NCI-H345 (cell line): ENCODE measurements at regions not wholly inside any gene's neighbourhood (a gene's known extent, or its start where the extent isn't known, plus 50 kb on each side); places are given as distances from the start of the nearest gene placed in this dataset.

ENCODE experiments used
- DNase-seq: peaks from one replicate; lab custom pipeline; 2025; lab: John Stamatoyannopoulos, UW

DNA sequence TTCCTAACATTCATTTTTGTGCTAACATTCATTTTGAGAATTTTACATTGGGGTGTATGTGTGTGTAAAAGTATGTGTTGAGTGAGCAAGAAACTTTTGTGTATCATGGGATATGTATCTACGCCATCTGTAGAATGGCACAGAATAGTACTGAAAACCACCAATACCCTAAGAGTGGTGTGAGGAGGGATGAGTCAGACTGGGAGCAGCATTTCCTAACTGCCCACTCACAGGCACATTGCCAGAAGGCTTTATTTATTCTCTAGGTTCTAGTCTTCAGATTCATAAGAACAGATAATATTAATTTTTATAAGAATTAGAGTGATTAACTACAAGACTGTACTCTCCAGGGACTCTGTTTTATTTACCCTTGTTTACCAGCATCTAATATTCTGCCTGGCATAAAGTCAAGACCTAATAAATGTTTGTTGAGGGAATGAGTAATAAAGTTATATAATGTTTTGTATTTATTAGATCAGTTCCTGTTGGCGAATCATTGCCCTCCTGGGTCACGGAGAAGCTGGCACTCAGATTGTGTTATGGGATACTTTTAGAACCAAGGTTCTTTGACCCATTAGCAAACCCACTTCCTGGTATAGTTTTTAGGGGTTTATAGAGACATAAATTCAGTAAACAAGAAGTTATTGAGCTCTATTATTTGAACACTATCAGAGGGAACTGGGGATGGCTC is 159.1 kb upstream of the PPP2R2B start:
- DNase-seq, result no peak

DNA sequence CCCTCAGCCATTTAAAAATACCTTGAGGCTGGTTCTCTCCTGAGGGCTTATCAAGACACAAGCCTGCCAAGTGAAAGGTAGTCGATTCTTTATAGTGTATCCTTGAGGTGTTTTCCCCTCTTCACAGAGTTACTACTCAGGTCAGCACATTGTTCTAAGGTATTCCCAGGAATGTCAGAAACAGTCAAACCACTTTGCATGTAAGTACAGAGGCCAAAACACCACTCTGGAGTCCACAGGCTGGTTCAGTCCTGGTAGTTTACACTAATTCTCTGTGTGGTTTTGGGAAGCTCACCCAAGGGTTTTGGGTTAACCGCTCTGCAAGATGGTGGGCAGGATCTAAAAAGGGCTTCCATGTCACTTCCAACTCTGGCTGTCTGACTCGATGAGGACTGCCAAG is 162.3 kb upstream of the PPP2R2B start:
- DNase-seq, result no peak

DNA sequence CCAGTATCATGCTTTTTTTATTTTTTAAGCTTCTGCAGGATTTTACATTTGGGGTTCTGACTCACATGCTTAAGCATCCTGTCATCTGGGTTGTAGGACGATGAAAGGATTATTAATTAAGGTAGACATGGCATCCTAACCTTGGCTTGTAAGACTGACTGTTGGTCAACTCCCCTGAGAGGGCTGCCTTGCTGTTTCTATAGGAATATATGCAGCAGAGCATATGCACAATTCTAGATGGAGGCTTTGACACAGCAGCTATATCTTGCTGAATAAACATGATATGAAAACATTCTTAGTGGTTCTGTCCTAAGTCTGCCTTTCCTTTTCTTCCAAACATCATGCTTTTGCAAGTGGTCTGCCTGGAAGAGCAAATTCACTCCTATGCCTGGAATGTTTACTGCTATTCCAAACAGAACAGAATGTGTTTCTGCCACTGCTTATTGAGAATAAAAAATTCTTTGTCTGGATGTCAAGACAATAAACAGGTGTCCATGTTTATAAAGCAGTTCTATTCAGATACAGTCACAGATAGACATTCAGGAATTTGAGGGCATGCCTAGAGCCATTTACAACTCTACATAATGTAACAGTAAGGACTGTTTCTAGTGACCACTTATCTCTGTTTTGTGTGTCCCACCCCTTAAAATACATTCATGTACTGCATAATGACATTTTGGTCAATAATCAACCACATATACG is 166.2 kb upstream of the PPP2R2B start:
- no peak for DNase-seq

DNA sequence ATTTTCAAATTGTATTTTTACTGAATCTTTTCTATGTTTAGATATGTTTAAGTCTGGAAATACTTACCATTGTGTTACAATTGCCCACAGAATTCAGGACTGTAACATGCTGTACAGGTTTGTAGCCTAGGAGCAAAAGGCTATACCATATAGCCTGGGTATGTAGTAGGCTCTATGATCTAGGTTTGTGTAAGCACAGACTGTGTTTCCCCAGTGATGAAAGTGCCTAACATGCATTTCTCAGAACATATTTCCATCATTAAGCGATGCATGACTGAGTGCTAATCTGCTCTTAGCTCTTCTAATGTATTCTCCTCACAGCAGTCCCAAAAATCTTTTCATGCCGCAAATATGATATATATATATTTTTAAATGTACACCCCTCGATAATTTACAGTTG is 166.7 kb upstream of the PPP2R2B start:
- DNase-seq, result no peak

DNA sequence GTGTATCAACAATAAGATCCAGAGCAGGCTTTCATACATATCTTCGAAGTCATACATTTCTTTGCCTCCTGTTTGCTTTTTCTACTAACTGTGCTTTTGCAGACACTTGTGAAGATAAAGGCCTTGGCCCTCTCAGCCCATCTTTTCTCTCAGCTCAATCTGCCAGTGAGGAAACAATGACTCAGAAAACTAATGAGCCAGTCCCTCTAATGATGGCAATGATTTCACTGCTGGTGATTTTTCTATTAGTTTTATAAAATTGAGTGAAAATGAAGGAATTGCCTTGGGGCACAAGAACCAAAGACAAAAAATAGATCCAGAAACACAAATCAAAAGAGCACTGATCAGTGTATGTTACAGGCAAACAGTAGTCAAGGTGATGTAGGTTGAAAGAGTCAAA is 167.7 kb upstream of the PPP2R2B start:
- DNase-seq, result no peak

DNA sequence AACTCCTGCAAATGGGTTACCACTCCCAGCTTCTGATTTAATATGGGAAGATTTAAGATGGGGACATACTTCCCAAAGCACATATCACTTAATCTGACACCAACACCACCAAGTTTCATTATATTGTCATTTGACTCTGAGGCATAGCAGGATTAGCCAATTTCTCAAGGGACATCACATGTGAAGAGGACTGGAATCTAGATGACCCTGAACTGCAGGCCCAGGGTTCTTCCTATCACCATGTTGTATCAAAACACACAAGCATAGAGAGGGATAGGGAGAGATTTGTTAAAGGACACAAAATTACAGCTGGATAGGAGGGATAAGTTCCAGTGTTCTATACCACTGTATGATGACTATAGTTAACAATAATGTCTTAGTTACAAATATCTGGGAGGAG is 168.3 kb upstream of the PPP2R2B start:
- DNase-seq, result no peak

DNA sequence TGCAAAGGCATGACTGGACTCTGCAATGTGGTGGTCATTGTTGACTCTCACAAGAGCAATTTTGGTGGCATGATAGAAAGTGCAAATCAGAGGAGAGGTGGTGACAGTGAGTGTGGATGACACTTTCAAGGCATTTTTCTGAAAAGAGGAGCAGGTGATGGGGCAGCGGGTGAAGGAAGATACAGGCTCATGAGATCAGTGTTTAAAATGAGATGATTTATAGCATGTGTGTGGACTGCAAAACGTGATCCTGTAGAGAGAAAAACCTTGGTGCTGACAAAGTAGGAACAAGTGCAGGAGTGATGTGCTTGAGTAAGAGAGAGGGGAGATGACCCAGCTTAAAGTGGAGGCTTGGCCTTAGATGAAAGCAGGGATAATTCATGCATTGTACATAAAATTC is 171.2 kb upstream of the PPP2R2B start:
- DNase-seq, result no peak

DNA sequence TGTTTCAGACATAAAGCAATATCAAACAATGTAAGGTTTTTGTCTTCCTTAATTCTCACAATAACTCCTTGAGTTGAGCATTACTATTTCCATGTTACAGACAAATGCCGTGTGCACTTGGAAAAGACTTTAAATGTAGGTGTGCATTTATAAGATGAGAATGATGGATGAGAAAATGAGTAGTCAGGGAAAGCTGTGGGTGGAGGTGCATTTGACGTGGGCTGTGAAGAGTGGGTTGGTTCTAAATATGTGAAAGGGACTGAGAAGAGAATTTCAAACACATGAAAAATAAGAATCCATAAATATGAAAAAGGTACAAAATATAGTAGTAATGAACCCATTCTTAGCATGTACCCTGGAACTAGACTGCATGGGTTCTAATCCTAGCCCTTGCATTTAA is 171.6 kb upstream of the PPP2R2B start:
- no peak for DNase-seq

DNA sequence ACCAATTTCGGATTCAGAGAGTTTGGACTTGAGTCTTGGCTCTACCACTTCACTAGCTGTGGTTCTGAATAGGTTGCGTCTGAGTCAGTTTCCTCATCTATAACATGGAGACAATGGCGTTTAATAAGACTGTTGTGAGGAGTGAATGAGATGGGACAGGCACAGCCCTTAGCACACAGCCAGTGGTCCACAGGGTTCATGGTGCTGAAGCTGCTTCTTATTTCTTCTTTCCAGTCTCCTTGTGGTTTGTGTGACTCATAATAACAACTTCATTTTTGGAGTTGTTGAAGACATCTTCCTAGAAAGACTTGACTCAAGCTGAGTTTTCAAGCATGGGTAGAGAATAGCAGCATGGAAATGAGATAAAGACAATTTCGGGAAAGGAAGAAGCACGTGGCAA is 172.6 kb upstream of the PPP2R2B start:
- no peak for DNase-seq

DNA sequence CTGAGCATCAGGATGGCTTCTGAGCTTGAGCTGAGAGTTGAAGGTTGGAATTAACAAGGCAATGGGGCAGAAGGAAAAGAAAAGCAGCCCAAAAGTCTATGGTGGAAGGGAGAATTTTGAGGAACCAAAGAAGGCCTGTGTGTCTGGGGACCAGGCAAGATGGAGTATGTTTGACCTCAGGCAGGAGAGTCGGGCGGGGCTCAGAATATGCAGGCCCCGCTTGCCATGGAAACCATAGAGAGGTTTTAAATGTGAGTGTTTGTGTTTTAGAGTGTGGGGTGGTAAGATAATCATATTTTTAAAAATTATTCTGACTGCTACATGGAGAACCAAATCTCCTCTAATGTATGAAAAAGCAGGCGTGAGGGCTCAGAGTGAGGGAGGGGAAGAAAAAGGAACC is 174.0 kb upstream of the PPP2R2B start:
- DNase-seq, result no peak

DNA sequence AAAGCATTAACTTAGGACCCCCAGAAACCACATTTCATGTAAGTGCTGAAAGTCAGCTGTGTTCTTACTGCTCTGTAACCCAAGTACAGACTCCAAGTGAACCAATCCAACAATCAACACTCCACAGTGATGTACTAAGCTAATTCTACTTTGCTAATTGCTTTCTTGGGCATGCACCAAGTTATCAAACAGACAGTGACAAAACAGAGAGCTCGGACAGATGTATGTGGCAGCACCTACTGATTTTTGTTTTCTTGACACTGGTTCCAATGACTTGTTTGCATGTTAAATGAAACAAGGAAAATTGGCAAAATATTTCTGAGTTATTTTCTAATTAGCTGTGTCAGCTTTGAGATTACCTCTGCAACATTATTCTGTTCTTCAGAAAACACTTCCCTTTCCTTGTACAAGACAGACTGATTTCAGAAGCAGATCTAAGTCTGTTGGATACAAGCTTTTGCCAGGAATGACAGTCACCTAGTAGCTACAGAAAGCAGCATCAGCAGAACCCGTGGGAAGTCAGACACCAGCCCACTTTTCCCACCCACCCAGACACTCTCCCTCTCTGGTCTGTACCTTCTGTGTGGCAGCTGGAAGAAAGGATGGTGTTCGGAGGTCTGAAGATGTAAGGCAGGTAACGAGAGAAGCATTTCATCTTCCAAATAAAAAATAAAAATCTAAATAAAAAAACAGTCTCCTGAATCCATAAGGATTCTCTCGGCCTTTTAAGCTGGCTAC is 176.7 kb upstream of the PPP2R2B start:
- no peak for DNase-seq

DNA sequence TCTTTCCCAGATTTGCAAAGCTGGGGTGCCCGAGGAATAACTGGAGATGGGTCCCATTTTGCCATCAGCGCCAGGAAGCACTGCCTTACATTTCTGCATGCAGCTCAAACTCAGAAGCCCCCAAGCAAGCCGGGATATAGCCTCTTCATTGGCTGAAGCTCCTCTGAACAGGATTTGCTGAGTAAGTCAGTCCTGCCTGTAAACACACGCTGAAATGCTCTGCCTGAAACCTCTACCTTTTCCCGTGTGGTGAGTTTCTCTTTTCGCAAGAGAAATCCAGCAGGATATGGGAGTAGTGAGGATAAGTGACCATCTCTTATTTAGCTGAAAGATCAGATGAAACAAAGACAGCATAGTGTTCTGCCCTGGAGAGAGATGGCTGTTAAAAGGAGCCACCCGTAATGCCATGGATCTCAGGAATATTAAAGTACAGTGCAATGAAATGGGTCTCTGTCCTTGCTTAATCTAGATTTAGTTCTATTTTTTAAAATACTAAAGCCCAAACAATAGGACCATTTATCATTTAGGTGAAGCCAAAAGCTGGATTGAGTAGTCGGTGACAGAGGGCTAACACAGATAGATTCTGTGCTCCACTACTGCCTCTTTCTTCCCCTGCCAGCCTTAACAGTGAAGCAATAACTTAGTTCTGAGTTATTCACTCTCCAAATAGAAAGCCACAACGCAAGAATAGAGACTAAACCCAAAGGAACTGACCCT is 177.5 kb upstream of the PPP2R2B start:
- DNase-seq, result no peak

DNA sequence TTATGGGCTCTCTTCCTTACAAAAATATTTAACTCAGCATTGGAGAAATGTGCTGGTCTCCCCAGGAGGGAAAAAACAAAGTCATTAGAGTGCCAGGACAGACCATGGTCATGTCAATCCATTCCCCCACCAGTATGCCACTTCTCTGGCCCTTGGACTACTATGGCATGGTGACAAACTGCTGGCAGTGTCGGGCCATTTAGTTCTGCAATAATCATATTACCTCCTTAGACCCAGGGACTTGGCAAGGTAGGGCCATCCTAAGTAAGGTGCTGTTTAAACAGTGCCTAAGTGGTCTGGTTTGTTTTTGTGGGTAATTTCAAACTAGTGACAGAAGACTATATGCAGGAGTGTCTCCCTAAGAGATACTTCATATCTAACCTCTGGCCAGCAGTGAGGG is 177.8 kb upstream of the STK32A start:
- DNase-seq, result no peak

DNA sequence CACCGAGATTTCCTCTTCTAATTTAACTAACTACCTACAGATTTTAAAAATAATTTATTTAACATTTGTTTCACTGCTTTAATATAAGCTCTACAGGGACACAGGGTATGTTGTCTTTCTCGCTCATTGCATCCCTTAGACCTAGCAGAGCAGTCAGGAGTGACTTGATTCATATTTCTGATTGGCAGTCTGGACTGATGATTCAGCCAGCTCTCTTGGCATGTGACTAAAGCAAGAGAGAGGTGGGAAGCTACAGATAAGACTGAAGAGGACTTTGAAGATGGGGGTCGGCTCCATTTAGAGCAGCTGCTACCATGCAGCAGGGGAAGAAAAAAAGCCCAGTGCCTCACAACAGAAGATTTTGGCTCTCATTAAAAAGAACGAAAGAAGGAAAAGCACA is 173.4 kb upstream of the STK32A start:
- DNase-seq, result no peak

DNA sequence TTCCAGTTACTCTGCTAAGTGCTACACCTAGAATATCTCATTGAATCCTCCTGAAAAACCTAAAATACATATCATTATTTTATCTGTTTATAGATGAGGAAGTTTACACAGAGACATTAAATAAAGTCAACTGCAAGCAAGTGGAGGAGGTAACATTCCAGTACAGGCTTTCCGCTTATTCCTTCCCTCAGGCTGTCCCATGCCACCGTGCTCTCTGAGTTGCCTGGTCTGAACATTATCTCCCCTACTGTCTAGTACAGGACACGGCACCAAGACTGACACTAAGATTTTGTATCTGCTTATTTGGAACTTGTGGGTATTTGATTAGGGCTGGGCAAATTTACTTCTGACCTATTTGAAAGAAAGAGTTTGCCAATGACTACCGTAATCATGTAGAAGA is 172.4 kb upstream of the STK32A start:
- DNase-seq, result no peak

DNA sequence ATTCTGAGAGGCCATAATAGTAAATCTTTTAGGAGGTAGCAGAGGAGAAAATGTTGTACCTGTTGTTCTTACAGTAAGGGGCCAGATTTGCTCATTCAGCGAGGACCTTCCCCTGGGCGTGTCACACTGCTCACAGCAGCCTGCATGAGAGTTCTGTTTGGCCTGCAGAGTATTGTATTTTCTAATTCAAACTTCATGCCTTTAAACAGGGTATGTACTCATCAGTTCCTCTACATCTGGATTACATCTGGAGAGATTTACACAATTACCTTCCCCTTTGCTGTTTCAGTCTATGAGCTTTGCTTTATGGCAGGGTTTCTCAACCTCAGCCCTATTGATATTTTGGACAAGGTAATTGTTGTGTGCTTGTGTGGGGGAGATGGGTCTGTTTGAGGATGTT is 170.9 kb upstream of the STK32A start:
- DNase-seq, result no peak

DNA sequence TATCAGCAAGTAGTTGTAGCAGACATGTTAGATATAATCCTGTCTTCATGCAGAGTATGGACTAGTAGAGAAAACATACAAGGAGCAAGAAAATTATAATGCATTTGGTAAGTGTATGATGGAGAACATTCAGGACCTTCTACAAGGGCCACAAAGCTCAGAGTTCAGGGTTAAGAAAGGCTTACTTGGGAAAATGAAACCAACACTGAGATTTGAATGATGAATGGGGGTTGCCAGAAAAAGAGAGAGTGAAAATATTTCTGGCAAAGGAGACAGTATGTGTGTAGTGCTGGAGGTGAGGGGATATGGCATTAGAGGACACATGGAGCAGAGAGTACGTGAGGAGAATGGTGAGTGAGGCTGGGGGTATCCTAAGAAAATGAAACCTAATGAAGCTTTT is 169.8 kb upstream of the STK32A start:
- DNase-seq, result no peak

DNA sequence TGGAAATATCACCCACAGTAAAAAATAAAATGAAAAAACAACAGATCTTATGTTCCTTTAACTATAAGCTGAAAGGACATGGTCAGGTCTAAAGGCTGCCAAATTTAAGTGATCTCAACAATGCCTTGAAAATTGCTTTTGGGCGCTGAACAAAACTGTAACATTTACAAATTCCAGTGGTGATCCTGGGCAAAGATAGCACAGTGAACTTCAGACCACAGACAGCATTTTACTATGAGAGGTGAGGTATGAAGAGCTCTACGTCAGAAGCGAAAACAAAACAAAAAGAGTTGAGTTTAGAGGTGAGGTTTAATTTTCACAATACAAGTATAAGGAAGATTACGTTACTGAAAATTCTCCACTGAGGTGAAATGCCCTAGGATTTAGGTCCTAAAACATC is 165.8 kb upstream of the STK32A start:
- no peak for DNase-seq

DNA sequence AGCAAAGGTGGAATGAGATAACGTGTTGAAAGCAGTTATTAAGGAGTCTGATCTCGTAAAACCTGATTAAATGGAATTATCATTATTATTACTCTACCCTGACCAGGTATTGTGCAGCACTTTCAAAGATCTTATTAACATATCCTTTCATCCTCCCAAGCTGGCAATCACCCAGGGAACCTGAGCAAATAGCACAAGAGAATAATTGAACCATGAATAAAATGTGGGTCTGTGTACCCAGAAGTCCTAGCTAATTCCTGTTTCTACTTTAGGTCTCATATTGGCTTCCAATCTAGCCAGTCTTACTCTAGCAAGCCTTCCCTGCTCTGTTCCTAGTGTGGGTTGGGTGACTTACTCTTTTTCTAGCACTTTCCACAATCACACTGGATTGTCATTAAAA is 162.2 kb upstream of the STK32A start:
- DNase-seq, result peak; percentile 43

DNA sequence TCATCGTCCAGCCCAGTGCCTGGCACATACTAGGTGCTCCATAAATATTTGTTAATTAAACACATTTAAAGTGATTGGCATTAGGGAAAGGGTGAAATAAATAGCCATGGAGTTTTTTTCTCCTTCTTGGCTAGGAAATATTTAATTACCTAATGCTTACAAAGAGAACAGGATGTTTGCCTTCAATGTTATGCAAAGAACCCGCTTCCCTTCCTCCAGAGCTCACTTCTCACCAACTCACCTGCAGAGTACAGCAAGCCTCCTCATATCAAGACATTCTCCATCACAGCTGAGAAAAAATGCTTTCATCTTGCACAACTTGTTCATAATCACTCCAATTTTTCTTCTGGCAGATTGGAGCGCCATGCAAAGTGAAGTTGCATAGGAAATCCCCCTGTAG is 161.7 kb upstream of the STK32A start:
- DNase-seq, result no peak

DNA sequence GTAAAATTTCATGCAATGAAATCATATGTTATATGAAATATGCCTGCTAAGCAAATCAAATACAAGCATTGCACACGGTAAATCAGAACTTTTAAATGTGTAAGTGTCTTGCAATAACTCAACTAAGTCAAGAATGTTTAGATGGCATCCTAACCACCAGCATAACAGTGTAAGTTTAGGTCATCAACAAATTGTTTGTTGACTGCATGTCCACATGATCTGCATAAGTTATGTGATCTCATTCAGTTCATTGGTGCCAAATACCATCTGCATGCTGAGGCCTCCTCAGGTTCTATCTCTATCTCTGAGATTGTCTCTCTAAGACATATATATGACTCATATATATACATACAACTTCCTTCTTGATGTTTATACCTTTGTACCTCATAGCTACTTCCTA is 159.6 kb upstream of the STK32A start:
- DNase-seq, result no peak

DNA sequence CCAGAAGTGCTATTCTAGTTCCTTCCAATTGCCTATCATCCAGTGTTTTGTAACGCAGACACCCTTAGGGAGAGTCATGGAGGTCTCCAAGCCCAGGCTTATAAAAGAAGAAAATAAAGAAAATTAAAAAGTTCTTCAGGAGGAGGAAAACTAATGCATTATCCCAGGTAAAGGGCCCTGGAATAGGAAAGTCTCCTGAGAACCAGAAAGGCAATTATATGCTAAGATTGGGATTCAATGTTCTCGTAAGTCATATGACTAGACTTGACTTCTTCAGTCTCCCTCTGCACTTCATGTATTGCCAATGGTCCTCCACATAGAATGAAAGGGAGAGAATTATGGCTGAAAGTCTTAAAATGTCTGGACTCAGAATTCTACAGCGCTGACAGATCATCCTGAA is 154.4 kb upstream of the STK32A start:
- DNase-seq, result no peak

DNA sequence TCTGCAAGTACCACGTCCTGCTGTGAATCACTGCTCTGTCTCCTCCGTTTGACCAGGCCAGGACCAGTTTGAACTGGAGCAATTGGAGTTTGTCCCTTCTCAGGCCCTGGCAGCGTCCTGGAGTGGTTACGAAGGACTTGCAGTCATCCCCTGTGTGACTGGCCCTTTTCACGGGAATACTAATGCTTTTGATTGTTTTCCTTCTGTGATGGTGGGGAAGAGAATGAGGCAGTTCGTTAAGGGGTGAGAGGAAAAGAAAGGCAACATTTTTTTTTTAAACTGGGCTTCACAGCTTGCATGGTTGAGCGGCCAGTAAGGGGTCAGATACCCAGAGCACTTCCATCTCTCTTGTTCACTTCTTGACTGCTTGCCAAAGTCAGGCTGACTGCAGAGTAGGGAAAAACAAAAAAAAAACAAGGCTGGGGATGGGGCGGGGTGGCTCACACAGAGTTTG is 153.5 kb upstream of the STK32A start:
- no peak for DNase-seq
